ENCODE measurements at regions not wholly inside any gene's neighbourhood (a gene's known extent, or its start where the extent isn't known, plus 50 kb on each side); places are given as distances from the start of the nearest gene placed in this dataset.

DNA sequence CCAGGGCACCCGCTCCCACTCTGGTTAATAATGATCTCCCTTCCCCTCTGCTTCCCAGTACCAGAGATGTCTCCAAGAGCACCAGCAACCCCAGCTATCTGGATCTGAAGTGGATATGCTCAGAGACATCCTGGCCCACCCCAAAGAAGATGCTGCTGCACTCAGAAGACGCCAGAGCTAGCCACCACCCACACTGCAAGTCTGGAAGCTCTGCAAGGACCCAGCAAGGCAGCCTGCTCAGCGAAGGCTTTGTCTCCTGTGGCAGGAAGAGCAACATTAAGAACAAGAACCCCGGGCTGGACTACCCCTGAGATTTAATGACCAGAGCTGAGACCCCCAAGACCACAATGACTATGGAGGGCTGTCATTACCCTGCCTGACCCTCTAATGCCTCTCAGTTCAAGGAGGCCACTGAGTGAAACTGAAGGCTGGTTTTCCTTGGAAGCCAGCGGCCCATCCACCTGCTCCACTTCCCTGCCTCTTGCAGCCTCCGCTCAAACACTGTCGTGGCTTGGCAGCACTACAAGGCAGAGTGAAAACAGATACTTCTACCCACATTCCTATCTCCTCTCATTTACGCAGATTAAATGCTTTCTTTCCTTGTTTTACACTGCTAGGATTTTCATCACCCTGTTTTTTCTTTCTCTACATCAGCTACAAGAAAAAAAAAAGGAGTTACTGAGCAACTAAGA is 202.2 kb downstream of the SNX10 start:
- Histone ChIP-seq H3K36me3 (no peaks in the 10 kb centered on the region), H3K4me3 (no peak overlapping the region), H3K27me3 (peaks cover 11% of the 10 kb centered on the region; the same call in 1 of the 2 replicates), H3K9me3 (no peaks in the 10 kb centered on the region)
- DNase-seq, result no peak

DNA sequence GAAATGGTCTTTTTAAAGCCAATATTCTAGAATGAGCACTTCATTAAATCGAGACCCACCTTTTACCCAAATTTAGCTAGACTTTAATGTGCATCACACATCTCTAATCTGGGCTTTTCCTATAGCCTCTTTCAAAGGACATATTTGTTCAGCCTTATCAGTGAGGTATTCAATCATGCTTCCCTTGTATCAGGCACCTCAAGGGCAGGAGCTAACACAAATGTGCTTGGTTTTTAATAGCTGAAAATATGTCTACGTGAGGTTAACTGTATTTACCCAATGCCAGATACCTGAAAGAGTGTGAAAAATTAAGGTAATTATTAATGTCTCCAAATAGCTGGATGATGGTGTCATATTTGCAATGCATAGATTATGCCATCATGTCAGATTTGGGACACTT is 203.9 kb downstream of the SNX10 start:
- H3K36me3 ChIP-seq, result no peaks in the 10 kb centered on the region
- H3K27me3 ChIP-seq, result peaks cover 11% of the 10 kb centered on the region; the same call in 1 of the 2 replicates
- no peak overlapping the region for H3K4me3 ChIP-seq

DNA sequence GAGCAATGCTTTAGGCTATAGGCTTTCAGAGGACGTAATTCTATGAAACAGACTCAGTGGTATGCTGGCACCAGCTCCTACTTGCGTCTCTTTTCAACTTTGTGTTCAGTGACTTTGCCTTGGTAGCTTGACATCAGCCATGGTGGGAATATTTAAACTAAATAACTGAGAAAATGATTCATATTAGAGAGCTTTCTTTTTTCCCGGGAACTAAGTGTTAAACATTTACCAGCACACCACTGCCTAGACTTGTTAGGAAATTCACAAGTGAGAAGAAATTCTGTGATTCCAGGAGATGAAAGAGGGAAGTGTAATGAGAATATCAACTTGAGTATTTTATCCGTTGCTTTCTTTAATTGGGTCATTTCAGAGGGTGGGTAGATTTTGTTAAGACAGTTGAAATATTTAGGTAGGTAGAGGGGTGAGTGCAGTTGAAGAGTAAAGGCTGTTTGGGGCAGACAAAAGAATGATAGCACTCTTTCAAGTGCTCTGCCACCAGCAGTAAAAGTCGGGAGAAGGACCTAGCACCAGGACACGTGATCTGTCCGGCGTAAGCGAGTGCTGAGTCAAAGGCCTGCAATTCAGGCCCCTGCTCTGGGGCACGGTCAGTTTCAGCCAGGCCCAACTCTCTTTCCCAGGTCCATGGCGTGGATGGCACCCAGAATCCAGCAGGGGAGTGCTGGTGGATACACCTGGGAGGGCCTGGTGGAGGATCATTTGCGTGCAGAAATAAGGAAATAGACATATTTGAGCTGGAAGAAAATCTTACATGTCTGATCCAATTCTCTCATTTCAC is 206.3 kb downstream of the SNX10 start:
- no peak for DNase-seq
- peaks cover 16% of the 10 kb centered on the region; the same call in 1 of the 2 replicates for H3K27me3 ChIP-seq

More for the DNA sequence above, 203.9 kb downstream of the SNX10 start:
- no peak for DNase-seq
- no peaks in the 10 kb centered on the region for H3K9me3 ChIP-seq

DNA sequence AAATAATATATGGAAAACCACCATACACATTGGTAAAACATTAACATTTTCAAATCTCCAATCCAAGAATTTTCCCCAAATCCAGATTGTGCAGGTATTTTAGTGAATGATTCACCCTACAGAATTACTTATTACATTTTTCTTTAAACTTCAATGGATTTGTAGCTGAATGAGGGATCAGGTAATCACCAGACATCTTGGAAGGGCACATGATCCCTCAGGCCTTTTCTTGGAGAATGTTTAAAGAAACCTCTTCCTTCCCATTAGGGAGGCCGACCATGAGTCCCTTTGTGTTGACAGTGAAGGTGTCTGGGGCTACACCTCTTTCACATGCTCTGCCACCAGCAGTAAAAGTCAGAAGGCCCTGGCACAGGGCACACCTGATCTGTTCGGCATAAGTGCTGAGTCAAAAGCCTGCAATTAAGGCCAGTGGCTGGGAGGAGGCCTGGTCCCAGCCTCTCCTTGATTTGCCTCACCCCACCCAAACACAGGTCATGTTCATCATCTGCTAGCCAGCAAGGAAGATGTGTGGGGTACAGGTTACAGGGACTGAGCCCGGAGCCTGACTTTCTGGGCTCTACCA is 207.7 kb downstream of the SNX10 start:
- Histone ChIP-seq H3K4me3 (no peak overlapping the region), H3K9me3 (no peaks in the 10 kb centered on the region), H3K36me3 (no peaks in the 10 kb centered on the region), H3K27me3 (peaks cover 16% of the 10 kb centered on the region; the same call in 1 of the 2 replicates)
- DNase-seq, result no peak

More for the DNA sequence above, 206.3 kb downstream of the SNX10 start:
- no peaks in the 10 kb centered on the region for H3K9me3 ChIP-seq
- no peaks in the 10 kb centered on the region for H3K36me3 ChIP-seq
- no peak overlapping the region for H3K4me3 ChIP-seq

DNA sequence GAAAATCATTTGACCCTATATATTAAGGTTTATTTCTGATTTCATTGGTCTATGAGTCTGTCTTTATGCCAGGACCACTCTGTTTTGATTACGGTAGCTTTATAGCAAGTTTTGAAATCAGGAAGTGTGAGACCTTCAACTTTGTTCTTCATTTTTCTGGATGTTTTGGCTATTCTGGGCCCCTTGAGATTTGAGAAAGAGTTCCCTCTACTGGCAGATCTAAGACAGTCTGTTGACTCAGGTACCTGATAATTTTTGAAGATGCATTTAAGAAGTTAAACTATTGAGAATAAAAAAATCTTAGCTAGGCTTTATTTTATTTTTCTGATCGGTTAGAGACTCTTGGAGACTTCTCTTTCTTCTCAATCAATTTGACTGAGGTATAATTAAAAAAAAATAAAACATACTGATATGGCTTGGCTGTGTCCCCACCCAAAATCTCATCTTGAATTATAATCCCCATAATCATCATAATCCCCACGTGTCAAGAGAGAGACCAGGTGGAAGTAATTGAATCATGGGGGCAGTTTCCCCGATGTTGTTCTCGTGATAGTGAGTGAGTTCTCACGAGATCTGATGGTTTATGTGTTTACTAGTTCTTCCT is 209.2 kb downstream of the SNX10 start:
- Histone ChIP-seq H3K36me3 (no peaks in the 10 kb centered on the region), H3K27me3 (peaks cover 7% of the 10 kb centered on the region; the same call in 1 of the 2 replicates), H3K4me3 (no peak overlapping the region), H3K9me3 (no peaks in the 10 kb centered on the region)
- no peak for DNase-seq

DNA sequence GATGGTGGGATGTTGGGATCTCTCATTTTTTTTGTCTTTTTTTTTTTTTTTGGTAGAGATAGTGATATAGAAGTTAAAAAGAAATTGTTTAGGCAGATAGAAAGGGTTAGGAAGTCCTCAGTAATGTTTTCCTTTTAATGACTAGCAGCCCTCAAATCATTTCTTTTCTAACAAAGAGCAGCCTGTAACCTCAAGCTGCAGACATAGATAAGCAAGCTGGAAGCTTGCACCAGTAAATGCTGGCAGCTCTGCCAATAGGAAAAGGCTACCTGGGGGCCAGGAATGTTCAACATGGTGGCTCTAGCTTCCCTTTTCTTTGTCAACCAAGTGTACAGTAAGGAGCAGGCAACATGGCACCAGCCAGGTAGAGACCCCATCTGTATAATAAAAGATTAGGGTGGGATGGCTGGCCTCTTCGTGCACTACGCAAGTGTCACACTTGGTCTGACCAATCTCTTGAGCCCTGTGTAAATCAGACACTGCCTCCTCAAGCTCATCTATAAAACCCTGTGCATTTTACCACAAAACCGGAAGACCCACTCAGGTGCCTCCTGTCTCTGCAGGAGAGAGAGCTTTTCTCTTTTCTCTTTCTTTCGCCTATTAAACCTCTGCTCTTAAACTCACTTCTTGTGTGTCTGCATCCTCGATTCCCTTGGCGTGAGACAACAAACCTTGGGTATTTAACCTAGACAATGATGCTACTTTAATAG is 212.9 kb downstream of the SNX10 start:
- no peak overlapping the region for H3K4me3 ChIP-seq
- no peaks in the 10 kb centered on the region for H3K36me3 ChIP-seq
- no peaks in the 10 kb centered on the region for H3K9me3 ChIP-seq
- peaks cover 5% of the 10 kb centered on the region; the same call in 1 of the 2 replicates for H3K27me3 ChIP-seq
- DNase-seq, result no peak

DNA sequence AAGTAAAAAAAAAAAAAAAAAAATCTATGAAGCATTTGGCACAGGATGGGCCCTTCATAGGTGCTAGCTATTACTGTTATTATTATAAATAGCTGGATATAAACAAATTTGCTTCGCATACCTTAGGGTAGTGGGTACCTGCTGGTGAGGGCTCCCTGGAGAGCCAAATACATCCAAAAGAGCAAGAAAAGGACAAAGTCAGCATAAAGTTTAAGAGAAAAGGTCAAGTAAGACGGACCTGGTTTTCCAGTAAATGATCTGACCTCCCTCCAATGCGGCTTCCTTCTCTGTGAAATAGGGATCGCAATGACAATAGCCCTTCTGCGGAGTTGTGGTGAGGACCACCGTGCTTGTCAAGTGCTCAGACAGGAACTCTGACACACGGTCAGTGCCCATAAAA is 214.5 kb downstream of the SNX10 start:
- Histone ChIP-seq H3K9me3 (no peaks in the 10 kb centered on the region), H3K27me3 (peaks cover 5% of the 10 kb centered on the region; the same call in 1 of the 2 replicates), H3K36me3 (no peaks in the 10 kb centered on the region), H3K4me3 (no peak overlapping the region)
- no peak for DNase-seq

DNA sequence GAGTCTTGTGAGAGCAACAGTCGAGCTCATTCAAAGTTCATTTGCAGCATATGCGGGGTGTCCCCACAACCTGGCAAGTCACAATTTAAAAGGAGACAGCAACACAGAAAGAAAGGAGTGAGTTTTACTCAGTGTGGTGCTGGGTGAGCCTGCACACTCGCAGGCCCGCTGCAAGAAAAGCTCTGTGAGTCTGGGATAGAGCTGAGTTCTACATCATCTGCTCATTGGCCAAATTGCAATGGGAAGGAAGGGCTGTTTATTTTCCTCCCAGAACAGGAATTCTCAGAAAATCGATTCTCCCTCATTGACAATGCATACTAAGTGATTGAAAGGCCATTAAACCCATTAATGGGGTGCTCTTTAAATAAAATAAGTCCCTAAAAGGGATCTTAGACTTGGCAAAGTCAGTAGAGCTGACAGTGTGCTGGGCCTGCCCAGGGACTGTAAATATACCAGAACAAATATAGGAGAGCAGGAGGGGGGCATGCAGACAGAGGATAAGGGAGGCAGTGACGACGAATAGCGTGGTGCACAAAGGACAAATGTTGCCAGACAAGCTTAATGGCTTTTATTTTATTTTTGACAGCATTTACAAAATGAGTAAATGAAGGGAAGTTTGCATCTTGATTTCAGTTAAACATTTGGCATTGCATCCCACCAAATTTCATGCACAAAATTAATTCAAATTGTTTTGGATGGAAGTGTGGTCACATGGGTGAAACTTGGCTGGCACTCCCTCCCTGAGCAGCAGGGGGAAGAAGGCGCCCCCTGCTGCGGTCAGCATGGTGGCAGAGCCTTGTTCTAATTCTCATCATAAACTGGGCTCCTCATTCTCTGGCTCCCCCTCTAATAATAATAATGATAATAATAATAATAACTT is 215.7 kb downstream of the SNX10 start:
- no peak for DNase-seq
- H3K9me3 ChIP-seq, result no peaks in the 10 kb centered on the region
- no peaks in the 10 kb centered on the region for H3K36me3 ChIP-seq
- H3K4me3 ChIP-seq, result no peak overlapping the region
- peaks cover 5% of the 10 kb centered on the region; the same call in 1 of the 2 replicates for H3K27me3 ChIP-seq

DNA sequence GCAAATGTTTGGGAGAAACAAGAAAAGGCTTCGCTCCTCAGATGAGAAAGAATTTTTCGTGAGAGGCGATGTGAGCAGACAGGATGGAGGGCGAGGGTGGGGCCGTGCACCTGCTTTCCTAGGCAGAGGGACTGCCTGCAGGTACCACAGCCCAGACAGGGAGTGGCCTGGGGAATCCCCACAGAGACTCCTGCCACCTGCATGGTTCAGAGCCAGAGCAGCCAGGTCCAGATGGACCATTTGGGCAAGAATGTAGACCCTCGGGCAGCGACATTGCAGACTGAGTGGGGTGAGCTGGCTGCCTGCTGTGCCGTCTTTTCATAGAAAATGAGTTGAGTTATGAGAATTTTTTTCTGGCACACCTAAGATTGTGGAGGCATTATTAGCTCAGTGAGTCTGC is 216.8 kb downstream of the SNX10 start:
- H3K36me3 ChIP-seq, result no peaks in the 10 kb centered on the region
- no peaks in the 10 kb centered on the region for H3K9me3 ChIP-seq
- no peak for DNase-seq
- H3K4me3 ChIP-seq, result no peak overlapping the region
- no peaks in the 10 kb centered on the region; the same call in 1 of the 2 replicates for H3K27me3 ChIP-seq

DNA sequence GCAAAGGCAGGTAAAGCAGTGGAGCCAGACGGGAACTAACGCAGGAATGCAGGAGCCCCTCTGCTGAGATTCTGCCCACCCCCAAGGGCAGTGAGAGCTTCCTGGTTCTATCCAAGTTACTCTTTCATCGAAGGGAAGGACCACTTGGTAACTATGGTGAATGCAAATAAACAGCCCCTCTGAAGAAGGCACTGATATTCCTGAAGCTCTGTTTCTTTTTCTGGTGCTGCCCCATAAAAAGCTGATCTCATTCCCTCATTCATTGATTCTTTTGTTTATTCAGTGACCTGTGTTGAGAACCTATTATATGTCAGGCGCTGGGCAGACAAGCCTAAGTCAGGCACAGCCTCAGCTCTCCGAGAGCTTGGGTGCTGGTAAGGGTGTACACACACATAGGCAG is 217.3 kb downstream of the SNX10 start:
- Histone ChIP-seq H3K27me3 (no peaks in the 10 kb centered on the region; the same call in 1 of the 2 replicates), H3K4me3 (no peak overlapping the region), H3K36me3 (no peaks in the 10 kb centered on the region), H3K9me3 (no peaks in the 10 kb centered on the region)
- no peak for DNase-seq

DNA sequence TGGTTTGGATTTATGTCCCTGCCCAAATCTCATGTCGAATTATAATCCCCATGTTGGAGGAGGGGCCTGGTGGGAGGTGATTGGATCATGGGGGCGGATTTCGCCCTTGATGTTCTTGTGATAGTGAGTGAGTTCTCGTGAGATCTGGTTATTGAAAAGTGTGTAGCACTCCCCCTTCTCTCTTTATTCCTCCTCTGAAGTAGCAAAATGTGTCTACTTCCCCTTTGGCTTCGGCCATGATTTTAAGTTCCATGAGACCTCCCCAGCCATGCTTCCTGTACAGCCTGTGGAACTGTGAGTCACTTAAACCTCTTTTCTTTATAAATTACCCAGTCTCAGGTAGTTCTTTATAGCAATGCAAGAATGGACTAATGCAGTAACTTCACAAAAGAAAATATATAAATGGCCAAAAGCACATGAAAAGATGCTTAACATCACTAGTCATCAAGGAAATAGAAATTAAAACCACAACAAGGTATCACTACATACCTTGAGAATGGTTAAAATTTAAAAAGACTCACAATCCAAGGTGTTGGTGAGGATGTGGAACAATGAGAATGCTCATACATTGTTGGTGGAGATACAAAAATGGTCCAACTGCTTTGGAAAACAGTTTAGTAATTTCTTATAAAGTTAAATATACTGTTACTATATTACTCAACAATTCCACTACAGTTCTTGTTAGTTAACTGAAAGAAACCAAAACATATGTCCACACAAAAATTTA is 218.7 kb downstream of the SNX10 start:
- no peaks in the 10 kb centered on the region; the same call in 1 of the 2 replicates for H3K27me3 ChIP-seq
- no peak for DNase-seq
- H3K9me3 ChIP-seq, result no peaks in the 10 kb centered on the region
- H3K4me3 ChIP-seq, result no peak overlapping the region
- no peaks in the 10 kb centered on the region for H3K36me3 ChIP-seq

DNA sequence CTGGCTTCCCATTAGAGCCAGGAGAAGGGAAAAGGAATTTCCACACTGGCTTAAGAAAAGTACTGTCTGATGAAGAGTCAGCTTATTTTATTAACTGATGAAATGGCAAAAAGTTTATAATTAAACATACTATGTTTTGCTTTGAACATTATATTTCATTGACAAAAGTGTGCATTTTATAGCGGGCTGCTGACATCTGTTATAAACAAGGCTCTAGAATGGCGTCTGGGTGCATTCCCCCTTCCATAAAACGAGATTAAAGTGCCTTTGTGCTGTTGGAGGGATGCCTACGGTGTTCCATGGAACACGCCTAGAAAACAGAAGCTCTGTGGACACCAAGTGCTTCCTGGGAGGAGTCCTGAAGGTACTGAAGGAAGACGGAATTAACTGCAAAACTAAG is 220.2 kb downstream of the SNX10 start:
- no peaks in the 10 kb centered on the region for H3K9me3 ChIP-seq
- H3K36me3 ChIP-seq, result no peaks in the 10 kb centered on the region
- H3K27me3 ChIP-seq, result no peaks in the 10 kb centered on the region
- no peak overlapping the region for H3K4me3 ChIP-seq
- no peak for DNase-seq

DNA sequence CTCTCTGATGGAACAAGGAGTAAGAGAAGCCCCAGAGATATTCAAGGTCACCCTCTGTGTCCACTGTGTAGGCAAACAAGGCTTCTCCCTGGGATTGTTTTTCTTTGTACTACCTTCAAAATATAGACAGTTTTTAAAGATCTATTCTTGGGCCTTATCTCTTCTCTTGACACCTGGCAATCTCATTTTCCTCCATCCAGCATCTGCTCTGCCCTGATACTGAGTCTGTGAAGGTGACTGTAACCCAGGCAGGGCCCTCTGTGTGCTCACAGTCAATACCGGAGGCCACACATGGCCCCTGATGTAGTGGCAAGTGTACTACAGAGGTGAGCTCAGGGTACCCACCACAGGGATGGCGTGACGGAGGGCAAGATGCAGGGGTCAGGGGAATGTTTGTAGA is 221.1 kb downstream of the SNX10 start:
- no peaks in the 10 kb centered on the region for H3K9me3 ChIP-seq
- no peaks in the 10 kb centered on the region for H3K27me3 ChIP-seq
- DNase-seq, result no peak
- H3K36me3 ChIP-seq, result no peaks in the 10 kb centered on the region
- H3K4me3 ChIP-seq, result no peak overlapping the region

DNA sequence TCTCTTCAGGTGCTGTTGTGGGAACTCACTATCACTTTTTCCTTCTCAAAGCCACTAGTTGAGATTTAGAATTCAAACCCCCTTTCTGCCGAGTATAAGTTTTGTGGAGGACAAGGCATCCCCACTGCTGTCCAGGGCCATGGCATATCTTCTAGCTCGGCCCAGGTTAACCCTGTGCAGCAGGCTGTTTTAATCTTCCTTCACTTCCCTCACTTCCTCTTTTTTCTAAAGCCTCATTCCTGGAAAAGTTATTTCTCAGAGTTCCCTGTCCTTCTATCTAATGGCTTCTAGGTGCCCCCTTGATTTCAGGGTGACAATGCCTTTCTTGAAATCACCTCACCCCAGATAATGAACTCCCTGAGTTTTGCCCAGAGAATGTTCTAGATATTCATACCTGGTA is 222.3 kb downstream of the SNX10 start:
- Histone ChIP-seq H3K36me3 (no peaks in the 10 kb centered on the region), H3K4me3 (no peak overlapping the region), H3K27me3 (no peaks in the 10 kb centered on the region), H3K9me3 (no peaks in the 10 kb centered on the region)
- DNase-seq, result no peak

DNA sequence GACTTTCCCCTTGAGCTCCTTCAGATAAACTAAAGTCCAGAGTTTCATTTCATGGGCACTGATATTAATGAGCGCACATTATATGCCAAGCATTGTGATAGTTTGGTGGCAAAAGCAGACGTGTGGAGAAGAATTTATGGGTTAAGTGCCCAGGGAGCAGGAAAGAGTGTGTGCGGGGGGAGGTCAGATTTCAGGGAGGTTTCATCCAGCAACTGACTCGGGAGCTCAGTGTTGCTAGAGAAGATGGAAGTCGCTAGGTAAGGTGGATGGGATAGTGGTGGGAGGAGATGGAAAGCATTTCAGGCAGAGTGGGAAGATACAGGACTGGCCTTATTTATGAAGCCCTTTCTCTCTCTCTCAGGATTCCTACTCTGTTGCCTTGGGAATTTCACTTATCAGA is 223.0 kb downstream of the SNX10 start:
- Histone ChIP-seq H3K36me3 (no peaks in the 10 kb centered on the region), H3K9me3 (no peaks in the 10 kb centered on the region), H3K4me3 (no peak overlapping the region), H3K27me3 (no peaks in the 10 kb centered on the region)
- DNase-seq, result no peak

Measured in MG63 (cell line).